Epidermal melanocyte (primary cell): ENCODE measurements at regions not wholly inside any gene's neighbourhood (a gene's known extent, or its start where the extent isn't known, plus 50 kb on each side); places are given as distances from the start of the nearest gene placed in this dataset.

ENCODE experiments used
- DNase-seq: peaks from one replicate; pipeline ENCODE4 v3.0.0; 2011; ENCODE audit warnings: low spot score; ENCODE audit not compliant: insufficient read length

GRCh38 chr1:82920418-82921248 lies 1078.3 kb downstream of the TTLL7 start:
- DNase-seq: no peak

GRCh38 chr1:82919837-82920236 lies 1079.1 kb downstream of the TTLL7 start:
- no peak for DNase-seq

GRCh38 chr1:82907313-82907712 lies 1091.6 kb downstream of the TTLL7 start:
- DNase-seq: no peak

- DNase-seq: no peak
Measured at GRCh38 chr1:82903626-82904025, 1095.3 kb downstream of the TTLL7 start.

GRCh38 chr1:82901561-82901960 lies 1097.4 kb downstream of the TTLL7 start:
- no peak for DNase-seq

- DNase-seq: no peak
Measured at GRCh38 chr1:82901118-82901517, 1097.8 kb downstream of the TTLL7 start.

GRCh38 chr1:82899017-82899416 lies 1098.3 kb downstream of the ADGRL2 start:
- no peak for DNase-seq

- no peak for DNase-seq
Measured at GRCh38 chr1:82897549-82897948, 1096.8 kb downstream of the ADGRL2 start.

GRCh38 chr1:82896036-82896435 lies 1095.3 kb downstream of the ADGRL2 start:
- DNase-seq: no peak

- no peak for DNase-seq
Measured at GRCh38 chr1:82894635-82895034, 1093.9 kb downstream of the ADGRL2 start.

- no peak for DNase-seq
Measured at GRCh38 chr1:82893712-82894470, 1093.2 kb downstream of the ADGRL2 start.

- no peak for DNase-seq
Measured at GRCh38 chr1:82880506-82880905, 1079.8 kb downstream of the ADGRL2 start.

GRCh38 chr1:82879701-82880305 lies 1079.1 kb downstream of the ADGRL2 start:
- no peak for DNase-seq

- no peak for DNase-seq
Measured at GRCh38 chr1:82875170-82875569, 1074.4 kb downstream of the ADGRL2 start.

GRCh38 chr1:82874041-82874440 lies 1073.3 kb downstream of the ADGRL2 start:
- no peak for DNase-seq

- DNase-seq: no peak
Measured at GRCh38 chr1:82870332-82870731, 1069.6 kb downstream of the ADGRL2 start.

GRCh38 chr1:82867781-82868180 lies 1067.0 kb downstream of the ADGRL2 start:
- DNase-seq: no peak

GRCh38 chr1:82861749-82862148 lies 1061.0 kb downstream of the ADGRL2 start:
- no peak for DNase-seq

- no peak for DNase-seq
Measured at GRCh38 chr1:82858031-82858430, 1057.3 kb downstream of the ADGRL2 start.

- DNase-seq: no peak
Measured at GRCh38 chr1:82849460-82849859, 1048.7 kb downstream of the ADGRL2 start.

GRCh38 chr1:82848043-82848442 lies 1047.3 kb downstream of the ADGRL2 start:
- DNase-seq: no peak

GRCh38 chr1:82845866-82846265 lies 1045.1 kb downstream of the ADGRL2 start:
- no peak for DNase-seq
